Activated B cell treated with CpG ODN at 0.5 μM for 24 hours (primary cell): ENCODE measurements at regions not wholly inside any gene's neighbourhood (a gene's known extent, or its start where the extent isn't known, plus 50 kb on each side); places are given as distances from the start of the nearest gene placed in this dataset.

Source experiments
- ATAC-seq: fragments of 200-7000 bp; cut with Tn5 transposase; one replicate; pipeline ENCODE4 v1.10.0; 2021; ENCODE audit warnings: low read depth, mild to moderate bottlenecking, moderate library complexity
- CTCF ChIA-PET: fragments of 350-600 bp; sonication (Branson Sonifier 250); formaldehyde crosslinking; loops from one replicate; lab custom pipeline; 2021; ENCODE audit warnings: antibody characterized with exemption; lab: Charles Lee
- POLR2A ChIA-PET: fragments of 350-600 bp; sonication (Branson Sonifier 250); formaldehyde crosslinking; loops from one replicate; lab custom pipeline; 2021; ENCODE audit warnings: antibody characterized with exemption; lab: Charles Lee
- DNase-seq: peaks from one replicate; pipeline ENCODE4 v3.0.0; 2022
- H3K27ac Mint-ChIP-seq: one replicate; pipeline ENCODE4 v1.8.0; 2020; ENCODE audit warnings: mixed read lengths
- H3K27me3 Mint-ChIP-seq: one replicate; pipeline ENCODE4 v1.8.0; 2021; ENCODE audit warnings: mixed read lengths
- H3K36me3 Mint-ChIP-seq: one replicate; pipeline ENCODE4 v1.8.0; 2021; ENCODE audit warnings: low read depth, mixed read lengths
- H3K4me1 Mint-ChIP-seq: one replicate; pipeline ENCODE4 v1.8.0; 2021; ENCODE audit warnings: mixed read lengths
- H3K4me3 Mint-ChIP-seq: one replicate; pipeline ENCODE4 v1.8.0; 2020; ENCODE audit warnings: mild to moderate bottlenecking, mixed read lengths
- H3K9me3 Mint-ChIP-seq: one replicate; pipeline ENCODE4 v1.8.0; 2020; ENCODE audit warnings: mixed read lengths
- CTCF ChIP-seq: fragments of 200-600 bp; IDR thresholded peaks from one replicate; pipeline ENCODE4 v1.8.0; 2022; ENCODE audit warnings: antibody characterized with exemption, mild to moderate bottlenecking
- intact Hi-C: fragments of 100-400 bp; cut with micrococcal nuclease; formaldehyde crosslinking; loops from one replicate; pipeline ENCODE4 v1.15.1; 2024

DNA sequence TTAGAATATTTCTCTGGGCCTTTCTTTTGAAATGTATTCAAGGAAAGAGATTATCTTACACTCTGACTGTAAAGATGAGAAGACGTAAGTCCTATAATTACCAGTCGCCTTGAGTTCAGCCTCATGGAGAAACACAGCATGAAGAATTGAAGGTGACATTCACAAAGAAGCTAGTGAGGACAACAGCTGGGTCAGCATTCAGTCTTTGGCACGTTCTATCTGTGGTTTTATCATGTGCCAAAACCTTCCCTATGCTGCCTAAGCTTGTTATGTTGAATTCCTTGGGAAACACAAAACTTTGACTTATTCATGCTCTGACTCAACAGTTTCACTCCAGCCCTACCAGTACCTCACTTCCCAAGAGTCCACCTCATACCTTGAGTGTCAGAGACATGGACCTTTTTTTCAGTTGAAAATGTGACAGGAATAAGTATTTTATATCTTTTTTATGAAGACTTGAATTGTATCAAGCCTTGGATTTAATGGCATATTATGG, 198.8 kb upstream of the KIRREL3 start:
- Mint-ChIP-seq H3K36me3 (no peaks in the 10 kb centered on the region), H3K9me3 (peaks cover 2% of the 10 kb centered on the region), H3K4me1 (no peaks in the 10 kb centered on the region), H3K27ac (no peak overlapping the region), H3K27me3 (no peaks in the 10 kb centered on the region), H3K4me3 (no peak overlapping the region)
- ChIA-PET CTCF (no interaction called here), POLR2A (no interaction called here)
- intact Hi-C loops, result no loop called here
- TF ChIP-seq CTCF, result no peak
- DNase-seq (no peak), ATAC-seq (no peak)

DNA sequence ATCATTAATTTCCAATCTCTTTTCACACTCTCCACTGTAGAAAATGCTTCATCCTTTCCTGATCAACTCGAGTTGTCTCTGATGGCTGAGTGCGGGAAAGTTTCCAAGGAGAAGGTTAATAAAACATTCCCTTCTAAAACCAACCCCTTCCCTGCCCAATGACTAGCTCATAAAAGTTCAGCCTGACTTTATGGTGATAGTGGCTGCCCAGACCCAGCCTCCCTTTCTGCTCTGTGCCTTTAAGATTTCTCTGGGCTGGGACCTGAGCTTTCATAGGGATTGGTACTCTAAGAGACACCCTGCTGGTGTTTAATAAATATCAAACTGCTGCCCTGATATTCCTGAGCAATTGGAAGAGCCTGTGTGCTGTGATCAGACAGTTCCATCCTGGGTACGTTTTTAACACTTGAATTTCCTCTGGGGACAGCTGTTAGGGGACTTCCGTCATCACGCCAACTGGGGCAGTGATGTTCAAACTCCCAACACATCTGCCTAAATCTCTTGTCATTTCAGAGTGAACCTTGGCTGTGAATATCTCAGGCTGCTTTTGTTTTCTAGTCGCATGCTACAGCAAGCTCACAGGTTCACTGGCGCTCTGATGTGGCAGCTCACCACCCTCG, 195.0 kb upstream of the KIRREL3 start:
- no peak for DNase-seq
- TF ChIP-seq CTCF, result no peak
- intact Hi-C loops, result no loop called here
- no peak for ATAC-seq
- Mint-ChIP-seq H3K4me1 (no peaks in the 10 kb centered on the region), H3K9me3 (no peaks in the 10 kb centered on the region), H3K36me3 (no peaks in the 10 kb centered on the region), H3K27me3 (no peaks in the 10 kb centered on the region), H3K4me3 (no peak overlapping the region), H3K27ac (no peak overlapping the region)
- ChIA-PET CTCF (no interaction called here), POLR2A (no interaction called here)

DNA sequence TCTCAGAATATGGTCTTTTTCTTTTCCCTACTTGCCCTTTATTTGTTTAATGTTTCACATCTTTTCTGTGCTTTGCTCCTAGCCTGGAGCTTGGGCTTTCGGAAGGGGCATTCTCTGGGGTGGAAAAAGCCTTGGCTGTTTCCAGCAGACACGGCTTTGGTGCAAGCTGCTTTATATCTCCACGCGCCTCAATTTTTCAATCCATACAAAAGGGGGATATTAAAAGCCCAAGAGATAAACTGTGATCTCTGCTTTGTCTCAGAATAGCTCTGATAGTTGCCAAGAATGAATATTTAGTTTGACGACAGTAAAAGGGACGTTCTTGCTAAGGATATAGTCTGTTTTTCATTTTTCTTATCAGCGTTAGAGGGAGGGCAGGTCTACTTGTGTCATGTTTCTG, 194.0 kb upstream of the KIRREL3 start:
- Mint-ChIP-seq H3K4me3 (no peak overlapping the region), H3K27ac (no peak overlapping the region), H3K4me1 (no peaks in the 10 kb centered on the region), H3K27me3 (no peaks in the 10 kb centered on the region), H3K36me3 (no peaks in the 10 kb centered on the region), H3K9me3 (no peaks in the 10 kb centered on the region)
- ChIA-PET POLR2A (no interaction called here), CTCF (no interaction called here)
- intact Hi-C loops, result no loop called here
- no peak for TF ChIP-seq CTCF
- DNase-seq (no peak), ATAC-seq (no peak)

DNA sequence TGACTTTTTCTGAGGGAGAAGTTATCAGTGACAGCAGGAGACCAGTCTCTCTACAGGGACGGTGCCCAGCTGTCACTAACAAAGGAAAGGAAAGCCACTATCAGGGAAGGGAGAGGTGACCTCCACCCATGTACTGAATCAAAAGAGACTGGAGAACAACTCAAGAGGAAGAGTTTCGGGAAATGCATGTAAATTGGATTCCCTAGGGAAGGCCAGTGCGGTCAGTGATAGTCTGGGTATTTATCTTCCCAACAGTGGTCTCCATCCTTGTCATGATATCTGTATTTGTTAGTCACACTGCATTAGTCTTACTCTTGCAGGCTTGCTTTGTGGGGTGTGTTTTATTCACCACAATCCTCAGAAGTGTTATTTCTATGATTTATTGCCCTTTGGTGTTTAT, 193.4 kb upstream of the KIRREL3 start:
- ChIA-PET POLR2A (no interaction called here), CTCF (no interaction called here)
- Mint-ChIP-seq H3K27me3 (no peaks in the 10 kb centered on the region), H3K27ac (no peak overlapping the region), H3K9me3 (peaks cover 2% of the 10 kb centered on the region), H3K36me3 (no peaks in the 10 kb centered on the region), H3K4me1 (no peaks in the 10 kb centered on the region), H3K4me3 (no peak overlapping the region)
- intact Hi-C loops, result no loop called here
- DNase-seq (no peak), ATAC-seq (no peak)
- no peak for TF ChIP-seq CTCF

DNA sequence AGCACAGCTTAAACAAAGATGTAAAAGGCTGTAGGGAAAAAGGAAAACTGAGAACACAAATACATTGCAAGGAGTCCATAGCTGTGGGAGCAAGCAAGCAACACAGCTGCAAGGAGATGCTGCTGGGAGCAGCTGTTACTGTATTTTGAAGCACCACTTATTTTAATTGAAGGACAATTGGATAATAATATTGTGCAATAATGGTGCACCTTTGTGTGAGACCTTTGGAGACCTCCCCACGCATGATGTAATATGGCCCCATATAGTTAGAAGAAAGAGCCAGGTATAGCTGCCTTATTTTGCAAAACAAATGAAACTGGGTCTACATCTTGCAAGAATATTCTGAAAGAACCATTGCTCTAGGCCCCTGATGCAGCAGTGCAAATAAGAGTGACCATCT, 191.1 kb upstream of the KIRREL3 start:
- ChIA-PET CTCF (no interaction called here), POLR2A (no interaction called here)
- no peaks in the 10 kb centered on the region for H3K27me3 Mint-ChIP-seq
- no peak for ATAC-seq
- no peak overlapping the region for H3K27ac Mint-ChIP-seq
- H3K4me3 Mint-ChIP-seq, result no peak overlapping the region
- no peak for DNase-seq
- H3K36me3 Mint-ChIP-seq, result no peaks in the 10 kb centered on the region
- intact Hi-C loops, result no loop called here
- H3K9me3 Mint-ChIP-seq, result peaks cover 2% of the 10 kb centered on the region
- no peaks in the 10 kb centered on the region for H3K4me1 Mint-ChIP-seq
- TF ChIP-seq CTCF, result no peak
